ENCODE measurements at regions not wholly inside any gene's neighbourhood (a gene's known extent, or its start where the extent isn't known, plus 50 kb on each side); places are given as distances from the start of the nearest gene placed in this dataset.
A peak's percentile ranks its signal among the peaks of the same experiment; 100 is the strongest.
"Not testable (repeated sequence)": the region's sequence is repeated elsewhere in the genome, so short reads cannot be mapped to it uniquely, and the experiment has no call there.

GRCh38 chr16:14002416-14002990 is 68.6 kb upstream of the MRTFB start:
- no peak for DNase-seq

GRCh38 chr16:14003074-14003570 is 68.0 kb upstream of the MRTFB start:
- no peak for DNase-seq

- DNase-seq: no peak
Measured at GRCh38 chr16:14004031-14004728, 66.9 kb upstream of the MRTFB start.

- DNase-seq: no peak
Measured at GRCh38 chr16:14004729-14005315, 66.3 kb upstream of the MRTFB start.

- no peak for DNase-seq
Measured at GRCh38 chr16:14005335-14005734, 65.8 kb upstream of the MRTFB start.

GRCh38 chr16:14007450-14007849 is 63.7 kb upstream of the MRTFB start:
- DNase-seq: no peak

- DNase-seq: no peak
Measured at GRCh38 chr16:14011001-14011400, 60.1 kb upstream of the MRTFB start.

- DNase-seq: no peak
Measured at GRCh38 chr16:14011846-14012245, 59.3 kb upstream of the MRTFB start.

- no peak for DNase-seq
Measured at GRCh38 chr16:14013145-14013570, 58.0 kb upstream of the MRTFB start.

- peak; percentile 33 to 44 for DNase-seq
Measured at GRCh38 chr16:14013571-14014283, 57.4 kb upstream of the MRTFB start.

- no peak for DNase-seq
Measured at GRCh38 chr16:14014284-14014625, 56.9 kb upstream of the MRTFB start.

GRCh38 chr16:14015033-14015432 is 56.1 kb upstream of the MRTFB start:
- no peak for DNase-seq

- no peak for DNase-seq
Measured at GRCh38 chr16:14015461-14015860, 55.7 kb upstream of the MRTFB start.

- DNase-seq: no peak
Measured at GRCh38 chr16:14015948-14016347, 55.2 kb upstream of the MRTFB start.

- DNase-seq: not testable (repeated sequence)
Measured at GRCh38 chr16:14016362-14016761, 54.8 kb upstream of the MRTFB start.

GRCh38 chr16:14017886-14018285 is 53.2 kb upstream of the MRTFB start:
- DNase-seq: no peak

- DNase-seq: no peak
Measured at GRCh38 chr16:14018851-14019250, 52.3 kb upstream of the MRTFB start.

- peak; percentile 59 for DNase-seq
Measured at GRCh38 chr16:14020141-14020540, 51.0 kb upstream of the MRTFB start.

Data from SHP77 (cell line).